ENCODE measurements at regions not wholly inside any gene's neighbourhood (a gene's known extent, or its start where the extent isn't known, plus 50 kb on each side); places are given as distances from the start of the nearest gene placed in this dataset.

DNA sequence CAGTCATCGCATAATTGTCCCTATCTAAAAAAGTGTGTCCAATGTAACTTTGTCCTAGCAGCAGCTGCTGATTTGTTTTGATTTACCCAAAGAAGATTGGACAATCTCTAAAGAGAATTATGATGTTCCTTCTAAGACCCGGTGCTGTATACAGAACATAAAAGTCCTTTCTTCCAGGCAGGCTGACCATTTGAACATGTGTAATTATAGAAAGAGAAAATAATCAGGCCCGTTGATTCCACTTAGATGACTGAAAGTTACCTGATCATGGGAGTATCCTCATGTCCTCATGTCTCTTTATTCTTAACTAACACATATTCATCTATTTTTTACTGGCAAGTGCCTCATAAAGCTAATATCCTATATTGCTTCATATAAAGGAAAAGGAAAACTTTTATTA is 164.1 kb upstream of the MRPS30 start:
- TF ChIP-seq, protein P1, sequence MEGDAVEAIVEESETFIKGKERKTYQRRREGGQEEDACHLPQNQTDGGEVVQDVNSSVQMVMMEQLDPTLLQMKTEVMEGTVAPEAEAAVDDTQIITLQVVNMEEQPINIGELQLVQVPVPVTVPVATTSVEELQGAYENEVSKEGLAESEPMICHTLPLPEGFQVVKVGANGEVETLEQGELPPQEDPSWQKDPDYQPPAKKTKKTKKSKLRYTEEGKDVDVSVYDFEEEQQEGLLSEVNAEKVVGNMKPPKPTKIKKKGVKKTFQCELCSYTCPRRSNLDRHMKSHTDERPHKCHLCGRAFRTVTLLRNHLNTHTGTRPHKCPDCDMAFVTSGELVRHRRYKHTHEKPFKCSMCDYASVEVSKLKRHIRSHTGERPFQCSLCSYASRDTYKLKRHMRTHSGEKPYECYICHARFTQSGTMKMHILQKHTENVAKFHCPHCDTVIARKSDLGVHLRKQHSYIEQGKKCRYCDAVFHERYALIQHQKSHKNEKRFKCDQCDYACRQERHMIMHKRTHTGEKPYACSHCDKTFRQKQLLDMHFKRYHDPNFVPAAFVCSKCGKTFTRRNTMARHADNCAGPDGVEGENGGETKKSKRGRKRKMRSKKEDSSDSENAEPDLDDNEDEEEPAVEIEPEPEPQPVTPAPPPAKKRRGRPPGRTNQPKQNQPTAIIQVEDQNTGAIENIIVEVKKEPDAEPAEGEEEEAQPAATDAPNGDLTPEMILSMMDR (IDR thresholded peaks at IDR 0.05; ENCODE audit: low read depth, low read length, missing control alignments): no peak
- no peak overlapping the region for H3K4me3 ChIP-seq (replicated peaks; ENCODE audit: low read depth, low read length)
- no peak for DNase-seq (ENCODE audit: extremely low read depth, low read depth)

GRCh38 chr5:44641820-44642219 is 166.9 kb upstream of the MRPS30 start:
- H3K4me3 ChIP-seq (replicated peaks; ENCODE audit: low read depth, low read length): no peak overlapping the region
- TF ChIP-seq, protein P1 (IDR thresholded peaks at IDR 0.05; ENCODE audit: low read depth, low read length, missing control alignments): no peak
- DNase-seq (ENCODE audit: extremely low read depth, low read depth): no peak

GRCh38 chr5:44640945-44641456 is 167.7 kb upstream of the MRPS30 start:
- DNase-seq (ENCODE audit: extremely low read depth, low read depth): no peak
- TF ChIP-seq, protein P1 (IDR thresholded peaks at IDR 0.05; ENCODE audit: low read depth, low read length, missing control alignments): no peak

DNA sequence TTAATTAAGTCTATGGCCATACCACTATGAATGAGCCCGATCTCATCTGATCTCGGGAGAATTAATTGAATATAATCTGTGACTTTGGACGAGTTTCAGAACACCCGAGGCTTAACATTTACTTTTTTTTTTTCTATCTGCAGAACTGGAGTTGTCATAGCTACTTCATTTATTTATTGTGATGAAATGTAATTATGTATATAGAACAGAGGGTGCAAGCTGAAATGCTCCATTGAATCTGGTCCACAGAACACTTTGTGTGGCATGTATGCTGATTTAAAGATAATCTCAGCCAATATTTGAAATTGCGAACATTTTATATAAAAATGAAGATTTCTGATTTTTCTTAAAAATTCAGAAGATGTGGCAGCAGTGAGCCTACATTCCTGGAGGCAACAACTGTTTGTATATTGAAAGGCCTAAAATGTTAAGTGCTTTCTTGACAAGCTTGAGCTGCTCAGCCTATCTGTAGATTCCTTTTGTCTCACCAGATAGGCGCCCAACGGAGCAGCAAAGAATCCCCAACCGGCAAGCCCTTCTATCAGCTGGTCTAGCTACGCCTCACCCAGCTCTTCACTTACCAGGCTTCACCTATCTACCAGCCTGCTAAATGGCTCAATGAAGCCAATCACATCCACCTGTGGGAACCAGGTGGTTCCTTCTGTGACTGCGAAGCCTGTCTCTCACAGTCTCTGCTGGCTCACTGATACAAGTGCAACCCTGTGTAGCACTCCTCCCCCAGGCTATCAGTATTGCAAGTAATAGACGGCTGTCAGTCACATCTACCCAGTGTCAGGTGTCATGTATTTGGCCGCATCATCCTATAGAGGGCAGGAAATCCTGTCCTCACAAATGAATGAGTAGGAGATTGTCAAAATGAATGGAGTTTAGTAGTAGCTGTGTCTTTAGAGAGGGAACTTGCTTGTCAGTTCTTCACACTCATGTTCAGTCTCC is 170.6 kb upstream of the MRPS30 start:
- H3K4me3 ChIP-seq (replicated peaks; ENCODE audit: low read depth, low read length): no peak overlapping the region
- TF ChIP-seq, protein P1 (IDR thresholded peaks at IDR 0.05; ENCODE audit: low read depth, low read length, missing control alignments): no peak
- DNase-seq (ENCODE audit: extremely low read depth, low read depth): no peak

More at GRCh38 chr5:44640945-44641456, 167.7 kb upstream of the MRPS30 start:
- no peak overlapping the region for H3K4me3 ChIP-seq (replicated peaks; ENCODE audit: low read depth, low read length)

GRCh38 chr5:44632344-44632743 is 176.4 kb upstream of the MRPS30 start:
- TF ChIP-seq, protein P1 (IDR thresholded peaks at IDR 0.05; ENCODE audit: low read depth, low read length, missing control alignments): no peak

DNA sequence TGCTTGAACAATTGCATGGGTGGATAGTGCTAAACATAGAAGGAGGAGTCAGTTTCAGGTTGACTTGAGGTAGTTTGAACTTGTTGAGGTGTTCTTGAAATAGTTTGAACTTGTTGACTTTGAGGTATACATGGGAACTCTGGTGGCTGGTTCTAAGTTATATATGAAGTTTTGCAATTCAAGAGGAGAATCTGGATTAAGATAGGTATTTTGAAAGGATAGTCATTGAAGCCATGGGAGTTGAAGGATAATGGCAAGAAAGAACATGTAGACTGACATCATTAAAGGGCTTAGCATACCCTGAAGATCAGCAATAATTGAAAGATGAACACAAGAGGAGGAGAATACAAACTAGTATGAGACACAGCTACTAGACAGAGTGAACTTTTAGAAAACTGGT is 181.9 kb upstream of the MRPS30 start:
- no peak for DNase-seq (ENCODE audit: extremely low read depth, low read depth)
- TF ChIP-seq, protein P1 (IDR thresholded peaks at IDR 0.05; ENCODE audit: low read depth, low read length, missing control alignments): no peak

More at GRCh38 chr5:44632344-44632743, 176.4 kb upstream of the MRPS30 start:
- no peak overlapping the region for H3K4me3 ChIP-seq (replicated peaks; ENCODE audit: low read depth, low read length)
- DNase-seq (ENCODE audit: extremely low read depth, low read depth): no peak

More for the DNA sequence above, 181.9 kb upstream of the MRPS30 start:
- H3K4me3 ChIP-seq (replicated peaks; ENCODE audit: low read depth, low read length): no peak overlapping the region
